Ectodermal cell (in vitro differentiated cells): ENCODE measurements at regions not wholly inside any gene's neighbourhood (a gene's known extent, or its start where the extent isn't known, plus 50 kb on each side); places are given as distances from the start of the nearest gene placed in this dataset.
"Not testable (repeated sequence)": the region's sequence is repeated elsewhere in the genome, so short reads cannot be mapped to it uniquely, and the experiment has no call there.

Experiments
- H3K27ac ChIP-seq: 2 replicates; pipeline ENCODE4 v1.7.0; 2013; ENCODE audit warnings: mild to moderate bottlenecking, low read depth, low read length; ENCODE audit not compliant: insufficient read depth, poor library complexity, severe bottlenecking
- H3K27me3 ChIP-seq: 2 replicates; pipeline ENCODE4 v1.7.0; 2013; ENCODE audit warnings: mild to moderate bottlenecking, low read length; ENCODE audit not compliant: insufficient read depth, control insufficient read depth, poor library complexity, severe bottlenecking
- H3K36me3 ChIP-seq: one replicate; pipeline ENCODE4 v1.7.0; 2013; ENCODE audit warnings: low read length; ENCODE audit not compliant: control insufficient read depth, insufficient read depth
- H3K4me1 ChIP-seq: one replicate; pipeline ENCODE4 v1.7.0; 2013; ENCODE audit warnings: low read length; ENCODE audit not compliant: control insufficient read depth, insufficient read depth
- H3K4me3 ChIP-seq: 2 replicates; pipeline ENCODE4 v1.7.0; 2013; ENCODE audit warnings: low read depth, low read length, control low read depth; ENCODE audit not compliant: insufficient read depth
- H3K9me3 ChIP-seq: 2 replicates; pipeline ENCODE4 v1.7.0; 2013; ENCODE audit warnings: mild to moderate bottlenecking, low read length, moderate library complexity; ENCODE audit not compliant: control insufficient read depth
- WGBS, 2 experiments: methylation state at CpG; one replicate each; pipeline ENCODE4 v1.1.7; 2013; ENCODE audit warnings: missing lambda C conversion rate in 2 of 2; 5-methylcytosine and 5-hydroxymethylcytosine counted together

DNA sequence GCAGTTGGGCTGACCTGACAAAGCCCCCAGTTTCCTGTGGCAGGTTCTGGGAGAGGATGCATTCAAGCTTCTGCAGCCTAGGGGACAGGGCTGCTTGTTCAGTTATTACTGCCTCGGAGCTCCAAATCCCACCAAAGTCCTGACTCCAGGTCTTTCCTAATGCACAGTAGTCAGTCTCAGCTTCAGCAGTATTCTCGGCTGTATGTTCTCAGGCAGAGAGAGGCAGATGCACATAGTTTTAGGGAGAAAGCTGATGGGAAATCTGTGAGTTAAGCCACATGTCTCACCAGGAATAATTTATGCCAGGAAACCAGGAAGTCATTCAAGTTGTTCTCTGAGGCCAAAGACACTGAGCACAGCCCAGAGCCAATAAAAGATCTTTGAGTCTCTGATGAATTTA lies 75.3 kb upstream of the BLTP1 start:
- not testable (repeated sequence) for H3K27ac ChIP-seq, H3K9me3 ChIP-seq, H3K27me3 ChIP-seq, H3K36me3 ChIP-seq, H3K4me1 ChIP-seq, H3K4me3 ChIP-seq
- 0 to 26% methylated on average over 1 of the region's 2 CpGs for WGBS, 2 experiments

DNA sequence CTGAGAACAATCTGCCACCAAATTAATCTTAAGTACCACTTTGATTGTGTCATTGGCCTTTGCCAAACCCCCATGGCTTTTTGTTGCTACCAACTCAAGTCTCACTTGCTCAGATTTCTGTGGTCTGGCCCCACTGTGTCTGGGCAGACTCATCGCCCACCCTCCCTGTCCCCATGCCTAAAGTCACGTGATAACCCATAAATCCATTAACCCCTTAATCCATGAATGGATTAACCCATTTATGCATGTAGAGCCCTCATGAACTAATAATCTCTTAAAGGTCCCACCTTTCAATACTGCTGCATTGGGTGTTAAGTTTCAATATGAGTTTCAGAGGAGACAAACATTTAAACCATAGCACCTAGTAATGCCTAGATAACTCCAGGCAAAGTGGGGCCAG lies 78.5 kb upstream of the BLTP1 start:
- no peak overlapping the region for H3K4me3 ChIP-seq
- no peaks in the 10 kb centered on the region for H3K9me3 ChIP-seq
- 75 to 82% methylated on average over 2 of the region's 2 CpGs for WGBS, 2 experiments
- H3K27me3 ChIP-seq = no peaks in the 10 kb centered on the region
- no peaks in the 10 kb centered on the region for H3K4me1 ChIP-seq
- H3K27ac ChIP-seq = no peak overlapping the region
- H3K36me3 ChIP-seq = no peaks in the 10 kb centered on the region

DNA sequence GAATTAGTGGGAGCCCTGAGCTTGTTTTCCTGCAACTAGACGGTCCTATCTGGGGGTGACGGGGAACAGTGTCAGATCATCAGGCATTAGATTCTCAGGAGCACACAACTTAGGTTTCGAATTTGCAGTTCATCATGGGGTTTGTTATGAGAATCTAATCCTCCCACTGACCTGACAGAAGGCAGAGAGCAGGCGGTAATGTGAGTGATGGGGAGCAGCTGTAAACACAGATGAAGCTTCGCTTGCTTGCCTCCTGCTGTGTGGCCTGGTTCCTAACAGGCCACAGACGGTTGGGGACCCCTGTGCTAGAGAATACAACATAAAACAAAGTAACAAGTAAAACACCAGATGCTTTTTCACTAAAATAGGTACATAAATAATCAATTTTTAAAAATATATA lies 86.2 kb upstream of the BLTP1 start:
- WGBS, 2 experiments = 69 to 86% methylated on average over 5 to 6 of the region's 6 CpGs
- Histone ChIP-seq H3K36me3 (no peaks in the 10 kb centered on the region), H3K27me3 (no peaks in the 10 kb centered on the region), H3K27ac (no peak overlapping the region), H3K4me3 (no peak overlapping the region), H3K9me3 (no peaks in the 10 kb centered on the region), H3K4me1 (no peaks in the 10 kb centered on the region)

DNA sequence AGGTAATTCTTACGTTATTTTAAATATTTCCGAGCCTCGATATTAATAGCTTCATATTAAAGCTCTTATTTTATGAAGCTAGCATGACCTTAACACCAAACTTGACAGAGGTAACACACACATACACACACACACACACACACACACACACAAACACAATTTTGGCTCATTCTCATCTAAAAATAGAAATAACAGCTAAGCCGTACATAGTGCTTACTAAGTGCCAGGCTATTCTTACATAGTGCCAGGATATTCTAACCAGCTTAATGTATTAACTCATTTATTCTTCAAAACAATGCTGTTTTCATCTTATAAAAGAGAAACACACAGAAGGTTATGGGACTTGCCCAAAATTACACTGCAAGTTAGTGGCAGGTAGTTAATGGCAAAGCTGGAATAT lies 87.0 kb upstream of the BLTP1 start:
- 93 to 98% methylated on average over 4 of the region's 4 CpGs for WGBS, 2 experiments
- no peaks in the 10 kb centered on the region for H3K27me3 ChIP-seq
- no peak overlapping the region for H3K27ac ChIP-seq
- H3K9me3 ChIP-seq = no peaks in the 10 kb centered on the region
- H3K4me1 ChIP-seq = no peaks in the 10 kb centered on the region
- no peak overlapping the region for H3K4me3 ChIP-seq
- H3K36me3 ChIP-seq = no peaks in the 10 kb centered on the region

DNA sequence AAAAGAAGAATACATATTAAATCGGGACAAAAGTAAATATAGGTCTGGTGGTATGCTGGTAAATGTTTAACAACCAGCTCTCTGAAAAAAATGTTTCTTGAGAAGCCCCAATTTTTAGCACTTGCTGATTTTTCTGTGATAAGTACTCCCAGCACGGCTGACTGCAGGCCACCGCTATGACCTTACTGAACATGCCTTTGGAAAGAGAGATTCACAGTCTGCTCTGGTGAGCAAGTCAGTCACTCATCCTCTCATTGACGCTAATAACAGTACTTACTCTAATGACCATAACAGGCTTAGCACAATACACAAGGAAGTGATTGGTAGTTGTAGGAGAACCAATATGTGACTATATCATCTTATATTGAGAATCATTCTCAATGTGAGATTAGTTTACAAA lies 98.9 kb upstream of the BLTP1 start:
- Histone ChIP-seq H3K36me3 (no peaks in the 10 kb centered on the region), H3K27me3 (no peaks in the 10 kb centered on the region), H3K9me3 (no peaks in the 10 kb centered on the region), H3K4me1 (no peaks in the 10 kb centered on the region), H3K27ac (no peak overlapping the region), H3K4me3 (no peak overlapping the region)
- 85 to 90% methylated on average over 3 to 4 of the region's 4 CpGs for WGBS, 2 experiments

DNA sequence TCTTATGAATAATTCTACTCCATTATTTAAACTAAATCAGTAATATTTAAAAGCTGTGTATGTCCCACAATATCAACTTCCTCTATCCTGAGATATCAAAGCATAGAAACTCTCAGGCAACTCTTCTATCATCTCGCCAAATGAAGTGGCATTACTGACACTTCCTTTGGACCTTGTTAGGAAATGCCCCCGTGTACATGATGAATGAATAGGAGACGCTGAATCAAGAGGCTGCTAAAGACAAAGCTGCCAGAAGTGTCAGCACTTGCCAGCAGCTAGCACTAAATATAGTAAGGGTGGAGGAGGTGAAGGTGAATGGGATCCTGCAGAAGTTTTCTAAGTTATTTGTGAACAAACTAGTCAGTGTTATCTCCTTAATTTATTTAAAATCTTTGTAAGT lies 99.5 kb upstream of the BLTP1 start:
- no peak overlapping the region for H3K27ac ChIP-seq
- no peaks in the 10 kb centered on the region for H3K27me3 ChIP-seq
- WGBS, 2 experiments = 70 to 81% methylated on average over 3 of the region's 3 CpGs
- no peaks in the 10 kb centered on the region for H3K4me1 ChIP-seq
- no peak overlapping the region for H3K4me3 ChIP-seq
- no peaks in the 10 kb centered on the region for H3K9me3 ChIP-seq
- H3K36me3 ChIP-seq = no peaks in the 10 kb centered on the region

DNA sequence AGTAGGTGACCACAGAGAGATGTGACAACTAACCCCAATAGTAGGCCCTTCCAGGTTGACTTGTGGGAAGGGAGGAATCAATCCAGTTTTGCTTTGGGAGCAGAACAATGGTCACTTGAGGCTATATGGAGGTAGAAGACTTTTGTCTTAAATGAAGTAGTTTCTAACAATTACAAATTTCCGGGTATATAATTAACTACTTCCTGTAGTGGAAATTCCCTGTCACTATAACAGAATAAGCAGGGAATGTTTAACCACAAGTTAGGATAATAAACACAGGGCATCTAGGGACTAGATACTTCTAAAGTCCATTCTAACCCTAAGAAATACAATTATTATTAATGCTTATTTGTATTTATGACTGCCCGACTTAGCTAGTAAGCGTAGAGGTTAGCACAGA lies 99.0 kb upstream of the TRPC3 start:
- Histone ChIP-seq H3K9me3 (no peaks in the 10 kb centered on the region), H3K27ac (no peak overlapping the region), H3K4me1 (no peaks in the 10 kb centered on the region), H3K27me3 (no peaks in the 10 kb centered on the region), H3K4me3 (no peak overlapping the region), H3K36me3 (no peaks in the 10 kb centered on the region)
- 96 to 100% methylated on average over 2 to 3 of the region's 3 CpGs for WGBS, 2 experiments

DNA sequence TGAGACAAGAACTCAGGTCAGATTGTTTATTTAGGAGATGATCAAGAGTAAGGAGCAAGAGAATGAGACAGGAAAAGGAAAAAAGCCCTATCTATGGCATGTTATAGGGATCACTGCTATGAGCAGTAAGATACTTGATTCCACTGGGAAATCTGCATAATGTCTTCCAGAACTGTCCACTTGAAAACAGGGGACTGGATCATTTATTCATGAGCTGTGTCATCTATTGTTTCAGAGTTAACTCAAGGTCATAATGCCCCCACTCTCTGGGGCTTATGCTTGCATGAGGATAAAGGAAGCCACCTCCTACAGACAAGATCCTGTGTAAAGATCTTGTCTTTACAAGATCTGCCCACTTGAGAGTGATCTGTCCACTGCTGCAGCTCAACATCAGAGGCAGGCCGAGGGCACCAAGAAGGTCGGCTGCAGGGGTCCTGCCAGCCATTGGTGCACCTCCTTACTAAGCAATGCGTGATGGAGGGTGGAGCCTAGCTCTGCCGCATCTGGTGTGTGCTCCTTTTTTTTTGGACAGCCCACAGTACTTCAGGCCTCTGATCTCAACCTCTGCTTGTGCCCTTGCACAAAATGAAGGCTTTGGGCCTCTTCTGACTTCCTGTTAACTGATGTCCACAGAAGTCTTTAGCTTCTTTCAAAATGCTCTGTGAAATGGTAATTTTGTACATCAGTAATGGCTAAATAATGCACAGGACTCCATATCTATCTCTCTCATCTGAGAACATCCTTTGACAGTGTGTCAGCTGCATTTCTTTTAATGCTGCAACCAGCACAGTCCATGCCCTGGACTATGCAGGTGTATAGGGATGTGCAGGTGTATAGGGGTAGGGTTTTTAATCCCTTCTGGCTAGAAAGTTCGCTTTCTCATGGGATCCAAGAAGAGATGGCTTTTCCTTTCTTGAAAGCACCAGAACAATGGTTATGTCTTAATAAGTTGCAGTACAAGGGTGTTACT lies 95.9 kb upstream of the TRPC3 start:
- no peaks in the 10 kb centered on the region for H3K4me1 ChIP-seq
- WGBS, 2 experiments = 87 to 90% methylated on average over 5 of the region's 5 CpGs
- H3K36me3 ChIP-seq = no peaks in the 10 kb centered on the region
- no peak overlapping the region for H3K4me3 ChIP-seq
- H3K27ac ChIP-seq = no peak overlapping the region
- H3K27me3 ChIP-seq = no peaks in the 10 kb centered on the region
- H3K9me3 ChIP-seq = no peaks in the 10 kb centered on the region

DNA sequence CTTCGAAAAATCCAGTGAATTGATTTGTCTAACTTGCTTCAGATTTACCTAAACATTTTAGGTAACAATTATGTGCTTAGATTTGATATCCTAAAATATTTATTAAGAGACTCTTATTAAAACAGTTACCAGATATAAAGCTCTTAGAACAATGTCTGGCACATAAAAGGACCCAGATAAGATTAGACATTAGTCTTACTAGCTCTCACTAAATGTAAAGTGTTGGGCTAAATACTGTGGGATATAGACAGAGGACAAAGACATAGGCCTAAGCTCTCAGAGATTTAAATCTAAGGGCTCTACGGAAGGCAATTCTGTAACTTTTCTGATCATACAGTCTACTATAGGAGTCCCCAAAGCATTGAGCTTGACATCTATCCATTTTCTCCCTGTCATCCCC lies 94.4 kb upstream of the TRPC3 start:
- no peaks in the 10 kb centered on the region for H3K36me3 ChIP-seq

DNA sequence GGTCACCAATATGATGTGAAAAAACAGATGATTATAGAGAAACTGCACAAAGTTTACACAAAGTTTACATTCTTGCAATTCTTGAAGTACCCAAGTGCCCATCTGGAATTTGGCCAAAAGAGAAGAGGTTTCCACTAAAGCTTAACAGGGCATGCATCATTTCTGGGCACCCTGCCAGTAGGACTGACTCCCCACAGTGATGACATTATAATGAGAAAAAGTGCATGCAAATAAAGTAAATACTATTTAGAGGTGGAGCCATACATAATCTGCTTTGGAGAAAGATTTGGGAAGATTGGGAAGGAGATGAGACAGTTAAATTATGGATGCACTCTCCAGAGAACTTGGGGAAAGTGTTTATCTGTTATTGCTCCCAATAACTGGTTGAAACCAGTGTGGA lies 93.7 kb upstream of the TRPC3 start:
- Histone ChIP-seq H3K36me3 (no peaks in the 10 kb centered on the region), H3K4me1 (no peaks in the 10 kb centered on the region), H3K4me3 (no peak overlapping the region), H3K9me3 (no peaks in the 10 kb centered on the region), H3K27ac (no peak overlapping the region), H3K27me3 (no peaks in the 10 kb centered on the region)

More for the DNA sequence above, 94.4 kb upstream of the TRPC3 start:
- no peak overlapping the region for H3K27ac ChIP-seq
- H3K4me1 ChIP-seq = no peaks in the 10 kb centered on the region
- no peaks in the 10 kb centered on the region for H3K9me3 ChIP-seq
- H3K27me3 ChIP-seq = no peaks in the 10 kb centered on the region
- 83 to 89% methylated on average over 1 of the region's 2 CpGs for WGBS, 2 experiments
- no peak overlapping the region for H3K4me3 ChIP-seq
